Activated CD4-positive, alpha-beta memory T cell treated with anti-CD3 and anti-CD28 coated beads, Interleukin-2, amount 10 ng/mL, durations not matched to agents 7 days and 5 days (primary cell): ENCODE measurements at regions not wholly inside any gene's neighbourhood (a gene's known extent, or its start where the extent isn't known, plus 50 kb on each side); places are given as distances from the start of the nearest gene placed in this dataset.
"Not testable (repeated sequence)": the region's sequence is repeated elsewhere in the genome, so short reads cannot be mapped to it uniquely, and the experiment has no call there.

Experiments used
- CTCF ChIA-PET: fragments of 350-600 bp; sonication (Branson Sonifier 250); formaldehyde crosslinking; loops from one replicate; lab custom pipeline; 2021; ENCODE audit warnings: antibody characterized with exemption, inconsistent platforms; lab: Charles Lee
- POLR2A ChIA-PET: fragments of 350-600 bp; sonication (Branson Sonifier 250); formaldehyde crosslinking; loops from one replicate; lab custom pipeline; 2021; ENCODE audit warnings: antibody characterized with exemption; lab: Charles Lee
- DNase-seq: peaks from one replicate; pipeline ENCODE4 v3.0.0-alpha.2; 2020
- H3K27ac Mint-ChIP-seq: one replicate; pipeline ENCODE4 v1.8.0; 2021; ENCODE audit warnings: mild to moderate bottlenecking, mixed read lengths
- H3K27me3 Mint-ChIP-seq: one replicate; pipeline ENCODE4 v1.8.0; 2021; ENCODE audit warnings: mixed read lengths
- H3K36me3 Mint-ChIP-seq: one replicate; pipeline ENCODE4 v1.8.0; 2021; ENCODE audit warnings: low read depth, mixed read lengths
- H3K4me1 Mint-ChIP-seq: one replicate; pipeline ENCODE4 v1.8.0; 2021; ENCODE audit warnings: mixed read lengths
- H3K4me3 Mint-ChIP-seq: one replicate; pipeline ENCODE4 v1.8.0; 2021; ENCODE audit warnings: mild to moderate bottlenecking, mixed read lengths
- H3K9me3 Mint-ChIP-seq: one replicate; pipeline ENCODE4 v1.8.0; 2021; ENCODE audit warnings: mixed read lengths

DNA sequence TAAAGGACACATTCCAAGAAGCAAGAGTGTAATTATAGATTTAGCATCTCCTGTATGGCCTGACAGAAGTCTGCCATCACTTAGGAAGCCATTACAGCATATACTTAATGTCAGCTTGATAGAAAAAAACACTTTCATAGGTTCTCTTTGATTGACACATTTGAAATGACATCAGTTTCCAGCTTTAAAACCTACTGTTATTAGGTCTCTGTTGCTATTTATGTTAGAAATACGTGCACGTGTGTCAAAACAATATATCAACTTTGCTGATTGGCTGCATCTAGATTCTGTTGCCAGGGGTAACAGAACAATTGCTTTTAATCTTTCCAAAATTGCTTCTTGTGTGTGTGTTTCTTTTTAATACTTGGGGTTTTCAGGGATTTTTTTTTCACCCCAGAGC is 389.3 kb upstream of the ATP11B start:
- H3K27ac Mint-ChIP-seq = no peak overlapping the region
- ChIA-PET POLR2A (no interaction called here), CTCF (interaction anchor here (0.7 kb wide), 1 partner anchor 197 kb away, joined by 3 read pairs; no protein-coding TSS in a partner anchor)
- H3K4me3 Mint-ChIP-seq = no peak overlapping the region
- H3K27me3 Mint-ChIP-seq = no peaks in the 10 kb centered on the region
- peaks cover 3% of the 10 kb centered on the region for H3K9me3 Mint-ChIP-seq
- DNase-seq = no peak
- no peaks in the 10 kb centered on the region for H3K36me3 Mint-ChIP-seq
- H3K4me1 Mint-ChIP-seq = no peaks in the 10 kb centered on the region

GRCh38 chr3:182405759-182406158 is 387.5 kb upstream of the ATP11B start:
- Mint-ChIP-seq H3K27me3 (no peaks in the 10 kb centered on the region), H3K4me1 (no peaks in the 10 kb centered on the region), H3K36me3 (no peaks in the 10 kb centered on the region), H3K4me3 (no peak overlapping the region), H3K27ac (no peak overlapping the region), H3K9me3 (peaks cover 3% of the 10 kb centered on the region)
- DNase-seq = no peak
- ChIA-PET CTCF (no interaction called here), POLR2A (no interaction called here)

DNA sequence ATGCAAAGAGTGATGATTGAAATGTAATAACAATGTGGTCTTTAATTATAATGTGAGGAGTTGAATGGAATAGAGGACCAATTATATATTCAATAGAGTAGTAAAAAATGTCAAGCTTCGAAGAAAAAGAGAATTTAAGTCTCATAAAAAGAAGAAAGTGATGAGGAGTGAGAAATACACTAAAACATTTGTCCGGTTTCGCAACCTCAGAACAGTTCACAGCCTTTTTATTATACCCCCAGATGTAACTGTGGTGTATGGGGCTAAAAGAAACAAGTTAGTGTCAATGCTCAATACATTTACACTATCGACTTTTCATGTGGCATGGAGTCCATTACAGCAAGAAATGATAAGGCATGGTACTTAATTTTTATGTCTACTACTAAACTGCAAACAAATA is 386.5 kb upstream of the ATP11B start:
- Mint-ChIP-seq H3K4me3 (no peak overlapping the region), H3K4me1 (no peaks in the 10 kb centered on the region), H3K9me3 (peaks cover 3% of the 10 kb centered on the region), H3K27me3 (no peaks in the 10 kb centered on the region), H3K36me3 (no peaks in the 10 kb centered on the region), H3K27ac (no peak overlapping the region)
- POLR2A ChIA-PET = no interaction called here
- no peak for DNase-seq
- CTCF ChIA-PET = no interaction called here

DNA sequence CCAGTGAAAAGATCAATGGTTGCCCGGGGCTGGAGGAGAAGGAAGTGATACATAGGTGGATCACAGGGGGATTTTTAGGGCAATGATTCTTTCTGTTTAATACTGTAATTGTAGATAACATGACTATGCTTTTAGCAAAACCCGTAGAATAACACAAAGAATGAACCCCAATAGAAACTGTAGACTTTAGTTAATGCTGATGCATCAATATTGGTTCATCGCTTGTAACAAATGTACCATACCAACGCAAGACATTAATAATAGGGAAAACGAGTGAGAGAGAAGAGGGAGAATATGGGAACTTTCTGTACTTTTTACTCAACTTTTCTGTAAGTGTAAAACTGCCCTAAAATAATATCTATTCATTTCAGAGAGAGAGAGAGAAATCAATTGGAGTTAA is 383.3 kb upstream of the ATP11B start:
- Mint-ChIP-seq H3K9me3 (no peaks in the 10 kb centered on the region), H3K4me1 (no peaks in the 10 kb centered on the region), H3K27me3 (no peaks in the 10 kb centered on the region), H3K4me3 (no peak overlapping the region), H3K27ac (no peak overlapping the region), H3K36me3 (no peaks in the 10 kb centered on the region)
- ChIA-PET POLR2A (no interaction called here), CTCF (no interaction called here)
- DNase-seq = no peak

GRCh38 chr3:182412066-182412465 is 381.2 kb upstream of the ATP11B start:
- ChIA-PET POLR2A (no interaction called here), CTCF (no interaction called here)
- Mint-ChIP-seq H3K4me1 (no peaks in the 10 kb centered on the region), H3K36me3 (no peaks in the 10 kb centered on the region), H3K9me3 (no peaks in the 10 kb centered on the region), H3K27me3 (no peaks in the 10 kb centered on the region), H3K27ac (no peak overlapping the region), H3K4me3 (no peak overlapping the region)
- no peak for DNase-seq

DNA sequence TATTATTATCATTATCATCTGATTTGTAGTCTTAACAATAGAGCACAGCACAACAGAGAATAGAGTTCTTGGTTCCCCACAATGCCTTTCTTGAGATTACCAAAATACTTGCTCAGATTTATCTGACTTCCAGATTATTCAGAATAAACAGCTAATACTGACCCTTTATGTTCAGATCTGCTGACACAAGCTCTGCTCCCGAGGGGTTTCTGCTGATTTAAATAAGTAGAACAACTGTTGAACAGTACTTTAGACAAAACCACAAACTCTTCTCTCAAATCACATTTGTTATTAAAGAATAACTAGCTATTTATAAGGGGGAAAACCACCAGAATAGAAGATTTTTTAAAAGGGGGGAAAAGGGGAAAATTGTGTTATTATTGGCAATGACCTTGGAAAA is 380.2 kb upstream of the ATP11B start:
- Mint-ChIP-seq H3K36me3 (no peaks in the 10 kb centered on the region), H3K4me3 (no peak overlapping the region), H3K27ac (no peak overlapping the region), H3K4me1 (no peaks in the 10 kb centered on the region), H3K27me3 (no peaks in the 10 kb centered on the region), H3K9me3 (no peaks in the 10 kb centered on the region)
- POLR2A ChIA-PET = no interaction called here
- DNase-seq = no peak
- CTCF ChIA-PET = no interaction called here

DNA sequence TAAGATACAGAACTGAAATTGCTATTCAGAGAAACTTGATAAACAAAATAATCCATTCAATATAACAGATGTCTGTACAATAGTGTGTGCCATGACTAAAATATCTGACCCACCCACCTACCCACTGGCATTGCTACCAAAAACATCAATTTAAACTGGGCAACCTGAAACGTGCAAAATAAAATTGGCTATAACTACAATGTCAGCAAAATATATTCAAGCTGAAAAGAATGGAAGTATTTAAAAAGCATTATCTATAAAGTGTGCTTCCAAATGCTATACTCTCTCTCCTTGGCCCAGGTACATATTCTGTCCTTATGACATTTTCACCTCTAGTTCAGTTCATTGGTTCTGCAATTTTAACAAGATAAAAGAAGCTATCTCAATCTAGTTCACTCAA is 379.6 kb upstream of the ATP11B start:
- Mint-ChIP-seq H3K4me1 (no peaks in the 10 kb centered on the region), H3K4me3 (no peak overlapping the region), H3K36me3 (no peaks in the 10 kb centered on the region), H3K9me3 (no peaks in the 10 kb centered on the region), H3K27me3 (no peaks in the 10 kb centered on the region), H3K27ac (no peak overlapping the region)
- ChIA-PET CTCF (no interaction called here), POLR2A (no interaction called here)
- DNase-seq = no peak

GRCh38 chr3:182414586-182414985 is 378.7 kb upstream of the ATP11B start:
- POLR2A ChIA-PET = no interaction called here
- Mint-ChIP-seq H3K27ac (no peak overlapping the region), H3K4me3 (no peak overlapping the region), H3K36me3 (no peaks in the 10 kb centered on the region), H3K27me3 (no peaks in the 10 kb centered on the region), H3K4me1 (no peaks in the 10 kb centered on the region), H3K9me3 (no peaks in the 10 kb centered on the region)
- CTCF ChIA-PET = no interaction called here
- DNase-seq = no peak

- Mint-ChIP-seq H3K4me1 (no peaks in the 10 kb centered on the region), H3K27ac (no peak overlapping the region)
- no peak for DNase-seq
Measured at GRCh38 chr3:182420741-182421140, 372.6 kb upstream of the ATP11B start.

GRCh38 chr3:182424006-182424405 is 369.3 kb upstream of the ATP11B start:
- POLR2A ChIA-PET = no interaction called here
- Mint-ChIP-seq H3K4me1 (no peaks in the 10 kb centered on the region), H3K4me3 (no peak overlapping the region), H3K36me3 (no peaks in the 10 kb centered on the region), H3K9me3 (peaks cover 9% of the 10 kb centered on the region), H3K27ac (no peak overlapping the region), H3K27me3 (no peaks in the 10 kb centered on the region)
- CTCF ChIA-PET = no interaction called here
- no peak for DNase-seq

More at GRCh38 chr3:182420741-182421140, 372.6 kb upstream of the ATP11B start:
- Mint-ChIP-seq H3K36me3 (no peaks in the 10 kb centered on the region), H3K4me3 (no peak overlapping the region), H3K9me3 (peaks cover 6% of the 10 kb centered on the region), H3K27me3 (no peaks in the 10 kb centered on the region)
- ChIA-PET POLR2A (no interaction called here), CTCF (no interaction called here)

DNA sequence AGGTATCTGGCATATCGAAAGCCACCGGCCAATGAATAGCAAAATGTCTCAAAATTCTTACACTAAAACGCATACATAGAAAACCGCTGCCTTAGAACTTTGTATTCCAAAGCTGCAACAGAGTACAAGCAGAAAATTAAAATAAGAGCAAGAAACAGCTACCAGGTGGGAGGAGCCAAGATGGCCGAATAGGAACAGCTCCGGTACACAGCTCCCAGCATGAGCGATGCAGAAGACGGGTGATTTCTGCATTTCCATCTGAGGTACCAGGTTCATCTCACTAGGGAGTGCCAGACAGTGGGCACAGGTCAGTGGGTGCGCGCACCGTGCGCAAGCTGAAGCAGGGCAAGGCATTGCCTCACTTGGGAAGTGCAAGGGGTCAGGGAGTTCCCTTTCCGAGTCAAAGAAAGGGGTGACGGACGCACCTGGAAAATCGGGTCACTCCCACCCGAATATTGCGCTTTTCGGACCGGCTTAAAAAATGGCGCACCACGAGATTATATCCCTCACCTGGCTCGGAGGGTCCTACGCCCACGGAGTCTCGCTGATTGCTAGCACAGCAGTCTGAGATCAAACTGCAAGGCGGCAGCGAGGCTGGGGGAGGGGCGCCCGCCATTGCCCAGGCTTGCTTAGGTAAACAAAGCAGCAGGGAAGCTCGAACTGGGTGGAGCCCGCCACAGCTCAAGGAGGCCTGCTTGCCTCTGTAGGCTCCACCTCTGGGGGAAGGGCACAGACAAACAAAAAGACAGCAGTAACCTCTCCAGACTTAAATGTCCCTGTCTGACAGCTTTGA is 367.2 kb upstream of the ATP11B start:
- H3K27me3 Mint-ChIP-seq, H3K9me3 Mint-ChIP-seq, H3K27ac Mint-ChIP-seq, H3K4me3 Mint-ChIP-seq, H3K36me3 Mint-ChIP-seq, CTCF ChIA-PET, DNase-seq, H3K4me1 Mint-ChIP-seq, POLR2A ChIA-PET: not testable (repeated sequence)

DNA sequence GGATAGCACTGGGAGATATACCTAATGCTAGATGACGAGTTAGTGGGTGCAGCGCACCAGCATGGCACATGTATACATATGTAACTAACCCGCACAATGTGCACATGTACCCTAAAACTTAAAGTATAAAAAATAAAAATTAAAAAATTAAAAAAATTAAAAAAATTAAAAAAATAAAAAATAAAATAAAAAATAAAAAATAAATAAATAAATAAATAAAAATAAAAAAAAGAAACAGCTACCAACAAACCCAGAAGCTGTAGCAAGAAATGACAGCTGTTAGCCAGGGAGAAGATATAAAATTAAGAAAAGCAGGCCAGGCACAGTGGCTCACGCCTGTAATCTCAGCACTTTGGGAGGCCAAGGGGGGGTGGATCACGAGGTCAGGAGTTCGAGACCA is 361.3 kb upstream of the ATP11B start:
- H3K4me3 Mint-ChIP-seq, H3K4me1 Mint-ChIP-seq, POLR2A ChIA-PET, CTCF ChIA-PET, H3K27ac Mint-ChIP-seq, H3K9me3 Mint-ChIP-seq, H3K27me3 Mint-ChIP-seq, H3K36me3 Mint-ChIP-seq, DNase-seq: not testable (repeated sequence)

DNA sequence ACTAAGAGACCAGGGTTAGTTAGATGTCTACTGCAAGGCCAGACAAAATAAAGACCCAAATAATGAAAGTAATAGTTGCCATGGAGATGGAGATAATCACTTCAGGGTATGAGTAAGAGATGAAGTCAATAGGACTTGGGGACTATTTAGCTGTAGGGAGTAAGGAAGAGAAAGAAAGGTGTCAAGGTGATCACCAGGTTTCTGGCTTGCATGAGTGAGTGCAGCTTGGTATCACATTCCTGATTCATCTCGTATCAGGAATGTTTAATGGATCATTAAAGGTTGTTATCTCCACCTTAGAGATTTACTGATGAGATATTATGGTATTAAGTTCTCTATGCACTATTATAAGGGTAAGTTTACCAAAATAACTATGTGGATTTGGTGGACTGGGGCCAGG is 357.4 kb upstream of the ATP11B start:
- POLR2A ChIA-PET = no interaction called here
- H3K4me1 Mint-ChIP-seq = no peaks in the 10 kb centered on the region
- no peaks in the 10 kb centered on the region for H3K36me3 Mint-ChIP-seq
- no peak for DNase-seq
- H3K9me3 Mint-ChIP-seq = no peaks in the 10 kb centered on the region
- H3K27ac Mint-ChIP-seq = no peak overlapping the region
- no peak overlapping the region for H3K4me3 Mint-ChIP-seq
- no peaks in the 10 kb centered on the region for H3K27me3 Mint-ChIP-seq
- CTCF ChIA-PET = no interaction called here

DNA sequence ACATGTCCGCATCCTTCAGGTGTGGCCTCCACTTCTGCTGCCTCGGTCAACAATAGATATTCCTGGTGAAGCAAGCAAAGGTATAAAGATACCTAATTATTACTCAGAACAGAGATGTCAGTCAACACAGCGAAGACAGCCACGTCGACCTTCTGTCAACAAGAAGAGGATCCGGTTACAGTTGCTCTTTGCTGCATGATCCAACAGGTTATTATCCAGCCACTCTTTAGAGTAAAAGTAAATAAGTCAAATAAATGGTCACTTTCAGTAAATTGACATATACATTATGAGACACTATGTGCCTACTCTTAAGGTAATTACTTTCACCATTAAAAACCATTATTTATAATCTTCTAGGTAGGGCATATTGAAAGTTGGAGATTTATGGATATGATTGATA is 356.8 kb upstream of the ATP11B start:
- H3K27me3 Mint-ChIP-seq = no peaks in the 10 kb centered on the region
- ChIA-PET POLR2A (no interaction called here), CTCF (no interaction called here)
- no peaks in the 10 kb centered on the region for H3K4me1 Mint-ChIP-seq
- DNase-seq = no peak
- no peak overlapping the region for H3K4me3 Mint-ChIP-seq
- H3K27ac Mint-ChIP-seq = no peak overlapping the region
- no peaks in the 10 kb centered on the region for H3K9me3 Mint-ChIP-seq
- H3K36me3 Mint-ChIP-seq = no peaks in the 10 kb centered on the region
